ENCODE measurements at regions not wholly inside any gene's neighbourhood (a gene's known extent, or its start where the extent isn't known, plus 50 kb on each side); places are given as distances from the start of the nearest gene placed in this dataset.
A peak's percentile ranks its signal among the peaks of the same experiment; 100 is the strongest.

DNA sequence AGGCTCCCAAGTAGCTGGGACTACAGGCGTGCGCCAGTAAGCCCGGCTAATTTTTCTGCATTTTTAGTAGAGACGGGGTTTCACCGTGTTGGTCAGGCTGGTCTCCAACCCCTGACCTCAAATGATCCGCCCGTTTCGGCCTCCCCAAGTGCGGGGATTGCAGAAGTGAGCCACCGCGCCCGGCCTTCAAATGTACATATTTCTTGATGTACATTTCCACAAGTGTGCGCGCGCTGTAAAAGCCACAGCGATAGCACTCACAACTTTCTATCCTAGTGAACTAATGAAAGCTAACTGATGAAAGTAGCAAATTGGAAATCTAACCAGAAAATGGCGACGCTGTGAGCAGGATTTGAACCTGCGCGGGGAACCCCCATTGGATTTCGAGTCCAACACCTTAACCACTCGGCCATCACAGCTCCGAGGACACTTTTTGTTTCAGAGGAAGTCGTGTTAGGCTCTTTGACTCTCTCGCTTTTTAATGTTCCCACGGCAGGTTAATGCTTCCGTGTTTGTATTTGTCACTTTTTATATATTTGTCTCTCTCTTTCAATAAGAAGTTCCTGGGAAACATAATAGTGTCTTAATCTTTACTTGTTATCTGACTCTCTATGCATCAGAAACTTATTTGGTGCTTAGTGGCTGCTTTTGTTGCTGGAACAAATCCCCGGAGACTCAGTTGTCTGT lies 199.4 kb upstream of the ZNF184 start:
- TF ChIP-seq CTCF (IDR thresholded peaks at IDR 0.05; ENCODE audit: insufficient read depth, low read length, poor library complexity, severe bottlenecking), result no peak
- Histone ChIP-seq H3K4me3 (replicated peaks; ENCODE audit: low read depth, low read length) (peak overlapping the region; percentile 26), H3K36me3 (ENCODE audit: control insufficient read depth, insufficient read depth, low read length) (no peaks in the 10 kb centered on the region), H3K27me3 (replicated peaks; ENCODE audit: control insufficient read depth, insufficient read depth, low read length) (no peaks in the 10 kb centered on the region)
- peak; percentile 80 for DNase-seq (ENCODE audit: extremely low read depth, insufficient read length)

- Histone ChIP-seq H3K27me3 (replicated peaks; ENCODE audit: control insufficient read depth, insufficient read depth, low read length) (no peaks in the 10 kb centered on the region), H3K36me3 (ENCODE audit: control insufficient read depth, insufficient read depth, low read length) (no peaks in the 10 kb centered on the region), H3K4me3 (replicated peaks; ENCODE audit: low read depth, low read length) (no peak overlapping the region)
- DNase-seq (ENCODE audit: extremely low read depth, insufficient read length), result no peak
- no peak for TF ChIP-seq CTCF (IDR thresholded peaks at IDR 0.05; ENCODE audit: insufficient read depth, low read length, poor library complexity, severe bottlenecking)
Observed at GRCh38 chr6:27669624-27670301, 196.9 kb upstream of the ZNF184 start.

- Histone ChIP-seq H3K4me3 (replicated peaks; ENCODE audit: low read depth, low read length) (no peak overlapping the region), H3K27me3 (replicated peaks; ENCODE audit: control insufficient read depth, insufficient read depth, low read length) (no peaks in the 10 kb centered on the region), H3K36me3 (ENCODE audit: control insufficient read depth, insufficient read depth, low read length) (no peaks in the 10 kb centered on the region)
- no peak for TF ChIP-seq CTCF (IDR thresholded peaks at IDR 0.05; ENCODE audit: insufficient read depth, low read length, poor library complexity, severe bottlenecking)
- DNase-seq (ENCODE audit: extremely low read depth, insufficient read length), result no peak
Observed at GRCh38 chr6:27669295-27669623, 196.4 kb upstream of the ZNF184 start.

DNA sequence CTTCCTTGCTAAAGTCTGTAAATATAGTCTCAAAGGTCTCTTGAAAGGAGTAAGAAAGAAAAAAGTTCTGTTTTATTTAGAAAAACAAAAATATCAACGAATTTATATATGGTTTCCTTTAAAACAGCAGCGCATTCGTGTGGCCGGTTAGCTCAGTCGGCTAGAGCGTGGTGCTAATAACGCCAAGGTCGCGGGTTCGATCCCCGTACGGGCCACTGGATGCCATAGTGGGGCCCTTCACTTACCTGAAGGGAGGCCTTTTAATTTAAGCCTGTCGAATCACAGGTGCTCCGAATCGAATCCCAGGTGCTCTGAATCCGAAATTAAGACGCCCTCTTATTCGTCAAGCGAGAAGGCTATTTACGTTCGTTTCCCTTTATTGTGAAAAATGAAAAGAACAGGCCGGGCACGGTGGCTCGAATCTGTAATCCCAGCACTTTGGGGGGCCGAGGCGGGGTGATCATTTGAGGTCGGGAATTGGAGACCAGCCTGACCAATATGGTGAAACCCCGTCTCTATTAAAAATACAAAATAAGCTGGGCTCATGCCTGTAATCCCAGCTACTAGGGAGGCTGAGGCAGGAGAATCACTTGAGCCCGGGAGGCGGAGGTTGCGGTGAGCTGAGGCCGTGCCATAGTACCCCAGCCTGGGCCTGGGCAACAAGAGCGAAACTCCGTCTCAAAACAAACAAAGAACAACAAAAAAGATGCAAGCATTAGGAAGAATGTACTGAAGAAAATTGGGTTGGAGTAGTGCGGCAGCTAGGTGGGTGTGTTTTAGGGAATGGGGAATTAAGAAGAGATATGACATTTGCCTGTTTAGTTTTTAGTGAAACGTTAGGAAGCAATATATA lies 195.8 kb upstream of the ZNF184 start:
- TF ChIP-seq CTCF (IDR thresholded peaks at IDR 0.05; ENCODE audit: insufficient read depth, low read length, poor library complexity, severe bottlenecking), result no peak
- no peaks in the 10 kb centered on the region for H3K27me3 ChIP-seq (replicated peaks; ENCODE audit: control insufficient read depth, insufficient read depth, low read length)
- DNase-seq (ENCODE audit: extremely low read depth, insufficient read length), result peak; percentile 79

DNA sequence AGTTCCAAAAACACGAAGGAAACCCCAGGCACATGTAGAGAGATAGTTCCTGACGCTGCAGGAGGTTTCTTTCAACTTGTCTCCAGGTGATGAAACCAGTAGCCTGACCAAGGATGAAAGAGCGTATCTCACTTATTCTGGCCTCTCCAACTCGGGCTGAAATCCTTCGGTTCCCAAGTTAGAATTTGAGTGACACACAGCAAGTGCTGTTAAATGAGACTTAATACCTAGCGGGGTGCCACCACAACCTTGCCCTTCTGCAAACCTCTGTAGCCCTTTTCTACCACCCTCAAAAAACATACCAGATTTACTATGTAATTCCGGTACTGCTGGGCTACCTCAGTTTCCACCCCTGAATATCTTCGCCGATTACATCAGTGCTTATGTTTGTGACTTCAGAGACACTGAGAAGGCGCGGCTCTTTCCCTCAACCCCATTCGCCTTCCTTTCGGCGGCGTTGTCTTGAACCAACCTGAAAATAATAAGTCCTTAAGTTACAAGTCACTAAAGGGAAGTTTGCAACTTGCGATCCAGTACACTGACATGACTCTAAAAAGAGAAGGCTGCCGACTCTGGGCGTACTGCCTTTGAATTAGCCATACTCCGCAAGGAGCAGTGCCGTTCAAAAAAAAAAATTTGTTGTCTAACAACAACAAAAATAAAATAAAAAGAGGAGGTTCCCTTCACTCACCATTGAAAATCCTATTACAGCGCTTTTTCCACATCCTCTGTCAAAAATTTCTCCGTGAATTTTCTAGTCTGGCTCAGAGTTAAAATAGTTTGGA lies 194.9 kb upstream of the ZNF184 start:
- H3K4me3 ChIP-seq (replicated peaks; ENCODE audit: low read depth, low read length), result peak overlapping the region; percentile 43
- no peaks in the 10 kb centered on the region for H3K36me3 ChIP-seq (ENCODE audit: control insufficient read depth, insufficient read depth, low read length)
- H3K27me3 ChIP-seq (replicated peaks; ENCODE audit: control insufficient read depth, insufficient read depth, low read length), result no peaks in the 10 kb centered on the region
- no peak for DNase-seq (ENCODE audit: extremely low read depth, insufficient read length)
- TF ChIP-seq CTCF (IDR thresholded peaks at IDR 0.05; ENCODE audit: insufficient read depth, low read length, poor library complexity, severe bottlenecking), result no peak

More for the DNA sequence above, 195.8 kb upstream of the ZNF184 start:
- Histone ChIP-seq H3K36me3 (ENCODE audit: control insufficient read depth, insufficient read depth, low read length) (no peaks in the 10 kb centered on the region), H3K4me3 (replicated peaks; ENCODE audit: low read depth, low read length) (peak overlapping the region; percentile 43)
